OCI-LY3 (cell line): ENCODE measurements at regions not wholly inside any gene's neighbourhood (a gene's known extent, or its start where the extent isn't known, plus 50 kb on each side); places are given as distances from the start of the nearest gene placed in this dataset.

Experiments used
- H2AFZ ChIP-seq: fragments of 200-600, 300-600 bp; shearing (Covaris generic); 2 replicates; pipeline ENCODE4 v1.6.0; 2014; ENCODE audit warnings: antibody characterized with exemption, low read depth, low read length
- H3K27ac ChIP-seq: fragments of 200-600, 300-600 bp; sonication (generic); 2 replicates; pipeline ENCODE4 v1.5.1; 2014; ENCODE audit warnings: mild to moderate bottlenecking, low read length, moderate library complexity, mixed read lengths
- H3K27me3 ChIP-seq: fragments of 200-600, 300-600 bp; sonication (generic); 2 replicates; pipeline ENCODE4 v1.6.1; 2014; ENCODE audit warnings: low read depth, low read length, mixed read lengths
- H3K36me3 ChIP-seq: fragments of 200-600, 300-600 bp; sonication (generic); replicated peaks from 2 replicates; pipeline ENCODE3; 2014; ENCODE audit warnings: low read depth, low read length, mixed read lengths
- H3K4me1 ChIP-seq: fragments of 300-600, 200-600 bp; sonication (generic); 2 replicates; pipeline ENCODE4 v1.6.1; 2014; ENCODE audit warnings: low read length, mixed read lengths
- H3K4me2 ChIP-seq: fragments of 200-600, 300-600 bp; sonication (generic); 2 replicates; pipeline ENCODE4 v1.6.1; 2014; ENCODE audit warnings: low read length, mixed read lengths
- H3K4me3 ChIP-seq: fragments of 300-600, 200-600 bp; sonication (generic); 2 replicates; pipeline ENCODE4 v1.5.1; 2014; ENCODE audit warnings: antibody characterized with exemption, mild to moderate bottlenecking, low read length, moderate library complexity
- H3K79me2 ChIP-seq: fragments of 300-600, 200-600 bp; shearing (Covaris generic); 2 replicates; pipeline ENCODE4 v1.6.1; 2014; ENCODE audit warnings: mild to moderate bottlenecking, low read length, mixed read lengths
- H3K9ac ChIP-seq: fragments of 300-600, 200-600 bp; shearing (Covaris generic); 2 replicates; pipeline ENCODE4 v1.6.0; 2014; ENCODE audit warnings: mild to moderate bottlenecking, low read length, moderate library complexity
- H3K9me3 ChIP-seq: fragments of 200-600, 300-600 bp; shearing (Covaris generic); 2 replicates; pipeline ENCODE4 v1.6.1; 2014; ENCODE audit warnings: low read length, mixed read lengths; ENCODE audit not compliant: insufficient read depth
- H4K20me1 ChIP-seq: fragments of 200-600, 300-600 bp; sonication (generic); 2 replicates; pipeline ENCODE4 v1.6.1; 2016; ENCODE audit warnings: low read length, mixed read lengths; ENCODE audit not compliant: insufficient read depth
- CTCF ChIP-seq: fragments of 200-600, 300-600 bp; sonication (generic); IDR thresholded peaks from 2 replicates; pipeline ENCODE4 v1.5.1; 2014; ENCODE audit warnings: antibody characterized with exemption, low read length, low read depth
- EZH2phosphoT487 ChIP-seq: fragments of 200-600 bp; shearing (Covaris generic); IDR thresholded peaks from 2 replicates; pipeline ENCODE4 v1.6.1; 2018; ENCODE audit warnings: antibody characterized with exemption, mixed run types, low read depth

DNA sequence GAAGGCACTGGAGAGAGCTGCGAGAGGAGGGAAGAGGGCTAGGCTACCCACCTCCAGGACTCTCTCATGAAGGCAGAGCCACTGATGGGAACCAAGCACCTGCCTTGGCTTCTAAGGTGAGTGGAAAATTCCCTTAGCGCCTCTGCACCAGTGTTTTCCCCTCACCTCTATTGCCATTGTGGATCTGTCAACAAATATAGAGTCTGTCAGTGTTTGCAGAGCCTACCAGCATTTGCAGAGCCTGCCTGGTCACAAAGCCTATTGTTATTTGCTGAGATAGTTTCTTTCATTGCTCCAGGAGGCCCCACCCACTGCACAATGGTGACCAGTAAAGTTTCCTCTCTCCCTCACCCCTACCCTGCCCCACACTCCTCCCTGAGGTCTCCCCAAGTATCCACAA, 141.9 kb downstream of the MRPL14 start:
- H4K20me1 ChIP-seq, result no peaks in the 10 kb centered on the region
- H3K36me3 ChIP-seq, result no peaks in the 10 kb centered on the region
- no peaks in the 10 kb centered on the region for H3K9me3 ChIP-seq
- H3K79me2 ChIP-seq, result no peaks in the 10 kb centered on the region
- no peak overlapping the region for H3K27ac ChIP-seq
- no peak overlapping the region for H3K9ac ChIP-seq
- TF ChIP-seq CTCF (no peak), EZH2phosphoT487 (no peak)
- H3K4me3 ChIP-seq, result no peak overlapping the region
- no peaks in the 10 kb centered on the region for H3K4me1 ChIP-seq
- H2AFZ ChIP-seq, result no peak overlapping the region
- peaks cover 8% of the 10 kb centered on the region for H3K27me3 ChIP-seq
- H3K4me2 ChIP-seq, result no peak overlapping the region

- H3K9me3 ChIP-seq, result no peaks in the 10 kb centered on the region
- H3K27ac ChIP-seq, result no peak overlapping the region
Observed at GRCh38 chr6:43984442-43985321, 142.6 kb downstream of the MRPL14 start.

DNA sequence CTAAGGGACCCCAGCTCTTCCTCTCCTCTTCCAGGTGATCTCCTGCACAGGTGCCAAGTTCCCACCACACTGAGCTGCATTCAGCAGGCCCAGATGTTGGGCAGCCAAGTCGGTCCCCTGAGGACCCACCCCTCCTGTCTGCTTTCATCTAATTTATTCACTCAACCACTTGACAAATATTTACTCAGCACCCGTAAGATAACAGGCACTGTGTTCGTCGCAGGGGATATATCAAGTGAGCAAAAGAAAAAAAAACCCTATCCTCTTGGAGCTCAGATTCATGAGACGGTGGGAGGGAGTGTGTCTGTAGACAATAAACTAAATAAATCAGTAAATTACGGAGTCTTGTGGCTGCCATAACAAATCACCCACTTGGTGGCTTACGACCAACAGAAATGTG, 143.6 kb downstream of the MRPL14 start:
- Histone ChIP-seq H3K27ac (no peak overlapping the region), H3K4me2 (no peak overlapping the region), H3K4me1 (no peaks in the 10 kb centered on the region)

More at GRCh38 chr6:43984442-43985321, 142.6 kb downstream of the MRPL14 start:
- Histone ChIP-seq H3K4me3 (no peak overlapping the region), H3K27me3 (peaks cover 8% of the 10 kb centered on the region), H3K36me3 (no peaks in the 10 kb centered on the region), H3K79me2 (no peaks in the 10 kb centered on the region), H4K20me1 (no peaks in the 10 kb centered on the region), H3K4me1 (no peaks in the 10 kb centered on the region), H3K9ac (no peak overlapping the region), H3K4me2 (no peak overlapping the region), H2AFZ (no peak overlapping the region)
- TF ChIP-seq CTCF (no peak), EZH2phosphoT487 (no peak)

More for the DNA sequence above, 143.6 kb downstream of the MRPL14 start:
- Histone ChIP-seq H2AFZ (no peak overlapping the region), H3K9me3 (no peaks in the 10 kb centered on the region), H3K9ac (no peak overlapping the region), H3K36me3 (no peaks in the 10 kb centered on the region), H3K4me3 (no peak overlapping the region), H4K20me1 (no peaks in the 10 kb centered on the region), H3K79me2 (no peaks in the 10 kb centered on the region), H3K27me3 (peaks cover 8% of the 10 kb centered on the region)
- no peak for TF ChIP-seq CTCF
- TF ChIP-seq EZH2phosphoT487, result no peak
